DMS79 (cell line): ENCODE measurements at regions not wholly inside any gene's neighbourhood (a gene's known extent, or its start where the extent isn't known, plus 50 kb on each side); places are given as distances from the start of the nearest gene placed in this dataset.

Experiments used
- DNase-seq: peaks from one replicate; lab custom pipeline; 2025; lab: John Stamatoyannopoulos, UW

GRCh38 chr2:48852938-48853337 lies 97.4 kb upstream of the LHCGR start:
- DNase-seq: no peak

DNA sequence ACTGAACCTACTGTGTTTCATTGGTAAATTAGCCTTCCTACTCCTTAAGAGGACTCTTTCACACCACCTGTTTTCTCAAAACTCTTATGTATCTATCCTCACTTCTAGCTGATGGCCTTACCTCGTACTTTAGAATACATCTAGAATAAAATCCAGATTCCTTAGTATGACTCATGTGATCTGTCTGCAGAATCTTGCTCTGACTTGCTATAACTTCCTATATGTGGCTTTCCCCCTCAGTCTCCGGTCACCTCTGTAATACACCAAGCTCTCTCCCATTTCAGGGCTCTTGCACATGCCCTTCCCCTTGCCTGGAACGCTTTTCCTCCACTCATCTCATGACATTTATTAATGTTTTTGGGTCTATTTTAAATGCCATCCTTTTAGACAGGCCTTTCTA lies 95.6 kb upstream of the LHCGR start:
- DNase-seq: no peak

DNA sequence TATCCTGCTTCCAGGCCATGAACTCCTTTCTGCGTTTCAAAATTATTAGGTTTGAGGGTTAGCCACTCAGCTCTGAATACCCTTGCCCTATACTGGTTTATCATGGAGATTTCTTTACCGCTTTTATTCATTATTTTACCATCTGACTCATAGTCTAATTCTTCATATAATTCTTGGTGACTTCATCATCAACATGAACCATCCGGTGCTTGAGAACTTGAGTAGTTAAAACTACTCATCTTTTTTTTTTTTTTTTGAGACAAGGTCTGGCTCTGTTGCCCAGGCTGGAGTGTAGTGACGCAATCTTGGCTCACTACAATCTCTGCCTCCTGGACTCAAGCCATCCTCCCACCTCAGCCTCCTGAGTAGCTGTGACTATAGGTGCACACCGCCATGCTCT lies 94.2 kb upstream of the LHCGR start:
- no peak for DNase-seq

GRCh38 chr2:48845684-48846083 lies 90.2 kb upstream of the LHCGR start:
- DNase-seq: no peak

GRCh38 chr2:48844417-48845155 lies 89.1 kb upstream of the LHCGR start:
- DNase-seq: no peak

DNA sequence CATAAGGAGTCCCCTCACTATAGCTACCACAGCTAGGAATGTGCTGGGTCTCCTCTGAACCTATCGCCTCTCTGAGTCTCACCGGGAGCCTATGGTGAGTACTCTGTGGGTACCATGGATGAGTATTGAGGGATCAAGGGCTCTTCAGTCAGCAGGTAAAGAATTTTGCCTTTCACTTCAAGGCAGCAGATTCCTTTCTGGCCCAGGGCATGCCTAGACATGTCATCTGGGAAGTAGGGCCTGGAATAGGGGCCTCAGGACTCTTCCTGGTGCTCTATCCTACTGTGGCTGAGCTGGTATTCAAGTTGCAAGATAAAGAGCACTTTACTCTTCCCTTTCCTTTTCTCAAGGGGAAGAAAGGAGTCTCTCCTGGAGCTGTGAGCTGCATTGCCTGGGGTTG lies 85.6 kb upstream of the LHCGR start:
- DNase-seq: peak; percentile 47

GRCh38 chr2:48838029-48838428 lies 82.5 kb upstream of the LHCGR start:
- no peak for DNase-seq

GRCh38 chr2:48829569-48829968 lies 74.0 kb upstream of the LHCGR start:
- no peak for DNase-seq

DNA sequence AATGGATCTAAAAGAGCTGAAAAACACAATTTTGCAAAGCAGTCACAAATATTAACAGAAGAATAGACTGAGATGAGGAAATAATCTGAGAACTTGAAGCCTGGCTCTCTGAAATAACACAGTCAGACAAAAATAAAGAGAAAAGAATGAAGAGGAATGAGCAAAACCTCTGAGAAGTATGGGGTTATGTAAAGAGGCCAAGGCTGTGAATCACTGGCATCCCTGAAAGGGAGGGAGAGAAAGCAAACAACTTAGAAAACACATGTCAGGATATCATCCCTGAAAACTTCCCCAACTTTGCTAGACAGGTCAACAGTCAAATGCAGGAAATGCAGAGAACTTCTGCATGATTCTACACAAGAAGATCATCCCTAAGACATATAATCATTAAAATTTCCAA lies 73.5 kb upstream of the LHCGR start:
- no peak for DNase-seq

DNA sequence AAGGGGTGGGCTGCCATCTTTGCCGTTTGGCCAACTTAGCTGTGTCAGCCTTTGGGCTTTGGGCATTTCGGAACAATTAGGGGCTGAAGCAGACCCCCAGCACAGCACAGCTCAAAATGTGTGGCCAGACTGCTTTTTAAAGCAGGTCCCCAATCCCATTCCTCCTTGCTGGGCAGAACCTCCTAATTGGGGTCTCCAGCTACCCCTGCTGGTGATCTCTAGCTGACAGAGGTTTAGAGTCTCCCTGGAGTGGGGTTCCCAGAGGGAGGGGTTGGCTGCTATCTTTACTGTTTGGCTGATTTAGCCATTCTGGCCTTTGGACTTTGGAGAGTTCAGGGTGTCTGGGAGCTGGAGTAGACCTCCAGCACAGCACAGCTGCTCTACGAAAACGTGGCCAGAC lies 71.5 kb upstream of the LHCGR start:
- no peak for DNase-seq

GRCh38 chr2:48824116-48824515 lies 68.6 kb upstream of the LHCGR start:
- DNase-seq: no peak

GRCh38 chr2:48819206-48819735 lies 63.7 kb upstream of the LHCGR start:
- no peak for DNase-seq

- DNase-seq: no peak
These were observed 61.8 kb upstream of the LHCGR start for GRCh38 chr2:48817355-48817754.

- DNase-seq: no peak
These were observed 56.9 kb upstream of the LHCGR start for GRCh38 chr2:48812416-48812815.

- no peak for DNase-seq
These were observed 52.8 kb upstream of the LHCGR start for GRCh38 chr2:48808311-48808710.
